ENCODE measurements at regions not wholly inside any gene's neighbourhood (a gene's known extent, or its start where the extent isn't known, plus 50 kb on each side); places are given as distances from the start of the nearest gene placed in this dataset.

DNA sequence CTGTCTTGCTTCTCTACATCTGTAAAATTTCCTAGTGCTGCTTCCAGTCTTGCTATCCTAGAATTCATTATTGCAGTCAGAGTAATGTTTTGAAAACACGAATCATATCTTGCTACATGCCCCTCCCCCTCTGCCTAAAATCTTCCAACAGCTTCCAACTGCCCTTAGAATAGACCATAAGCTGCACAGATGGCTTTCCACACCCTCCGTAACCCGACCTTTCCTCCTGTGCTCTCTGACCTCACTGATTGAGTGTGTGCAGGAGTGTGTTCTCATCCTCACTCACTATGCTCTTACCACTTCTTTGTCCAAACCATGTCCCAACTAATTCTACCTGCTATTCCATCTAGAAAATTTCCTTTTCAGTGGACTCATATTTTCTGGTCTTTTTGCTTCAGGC is 121.2 kb upstream of the ANKRD1 start:
- TF ChIP-seq, protein P1, sequence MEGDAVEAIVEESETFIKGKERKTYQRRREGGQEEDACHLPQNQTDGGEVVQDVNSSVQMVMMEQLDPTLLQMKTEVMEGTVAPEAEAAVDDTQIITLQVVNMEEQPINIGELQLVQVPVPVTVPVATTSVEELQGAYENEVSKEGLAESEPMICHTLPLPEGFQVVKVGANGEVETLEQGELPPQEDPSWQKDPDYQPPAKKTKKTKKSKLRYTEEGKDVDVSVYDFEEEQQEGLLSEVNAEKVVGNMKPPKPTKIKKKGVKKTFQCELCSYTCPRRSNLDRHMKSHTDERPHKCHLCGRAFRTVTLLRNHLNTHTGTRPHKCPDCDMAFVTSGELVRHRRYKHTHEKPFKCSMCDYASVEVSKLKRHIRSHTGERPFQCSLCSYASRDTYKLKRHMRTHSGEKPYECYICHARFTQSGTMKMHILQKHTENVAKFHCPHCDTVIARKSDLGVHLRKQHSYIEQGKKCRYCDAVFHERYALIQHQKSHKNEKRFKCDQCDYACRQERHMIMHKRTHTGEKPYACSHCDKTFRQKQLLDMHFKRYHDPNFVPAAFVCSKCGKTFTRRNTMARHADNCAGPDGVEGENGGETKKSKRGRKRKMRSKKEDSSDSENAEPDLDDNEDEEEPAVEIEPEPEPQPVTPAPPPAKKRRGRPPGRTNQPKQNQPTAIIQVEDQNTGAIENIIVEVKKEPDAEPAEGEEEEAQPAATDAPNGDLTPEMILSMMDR (IDR thresholded peaks at IDR 0.05): no peak
- TF ChIP-seq POLR2AphosphoS5 (IDR thresholded peaks at IDR 0.05; ENCODE audit: low read depth, low read length) (no peak), SIN3A (IDR thresholded peaks at IDR 0.05; ENCODE audit: borderline replicate concordance, insufficient read depth, low read depth, low read length) (no peak)
- TF ChIP-seq, protein P2, sequence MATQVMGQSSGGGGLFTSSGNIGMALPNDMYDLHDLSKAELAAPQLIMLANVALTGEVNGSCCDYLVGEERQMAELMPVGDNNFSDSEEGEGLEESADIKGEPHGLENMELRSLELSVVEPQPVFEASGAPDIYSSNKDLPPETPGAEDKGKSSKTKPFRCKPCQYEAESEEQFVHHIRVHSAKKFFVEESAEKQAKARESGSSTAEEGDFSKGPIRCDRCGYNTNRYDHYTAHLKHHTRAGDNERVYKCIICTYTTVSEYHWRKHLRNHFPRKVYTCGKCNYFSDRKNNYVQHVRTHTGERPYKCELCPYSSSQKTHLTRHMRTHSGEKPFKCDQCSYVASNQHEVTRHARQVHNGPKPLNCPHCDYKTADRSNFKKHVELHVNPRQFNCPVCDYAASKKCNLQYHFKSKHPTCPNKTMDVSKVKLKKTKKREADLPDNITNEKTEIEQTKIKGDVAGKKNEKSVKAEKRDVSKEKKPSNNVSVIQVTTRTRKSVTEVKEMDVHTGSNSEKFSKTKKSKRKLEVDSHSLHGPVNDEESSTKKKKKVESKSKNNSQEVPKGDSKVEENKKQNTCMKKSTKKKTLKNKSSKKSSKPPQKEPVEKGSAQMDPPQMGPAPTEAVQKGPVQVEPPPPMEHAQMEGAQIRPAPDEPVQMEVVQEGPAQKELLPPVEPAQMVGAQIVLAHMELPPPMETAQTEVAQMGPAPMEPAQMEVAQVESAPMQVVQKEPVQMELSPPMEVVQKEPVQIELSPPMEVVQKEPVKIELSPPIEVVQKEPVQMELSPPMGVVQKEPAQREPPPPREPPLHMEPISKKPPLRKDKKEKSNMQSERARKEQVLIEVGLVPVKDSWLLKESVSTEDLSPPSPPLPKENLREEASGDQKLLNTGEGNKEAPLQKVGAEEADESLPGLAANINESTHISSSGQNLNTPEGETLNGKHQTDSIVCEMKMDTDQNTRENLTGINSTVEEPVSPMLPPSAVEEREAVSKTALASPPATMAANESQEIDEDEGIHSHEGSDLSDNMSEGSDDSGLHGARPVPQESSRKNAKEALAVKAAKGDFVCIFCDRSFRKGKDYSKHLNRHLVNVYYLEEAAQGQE (IDR thresholded peaks at IDR 0.05; ENCODE audit: insufficient read depth in 1 of 2, low read depth in 2 of 2, low read length in 1 of 2): no peak
